ENCODE measurements at regions not wholly inside any gene's neighbourhood (a gene's known extent, or its start where the extent isn't known, plus 50 kb on each side); places are given as distances from the start of the nearest gene placed in this dataset.
"Not testable (repeated sequence)": the region's sequence is repeated elsewhere in the genome, so short reads cannot be mapped to it uniquely, and the experiment has no call there.

- DNase-seq = peak in 2 of 10 donors; percentile 31 to 33
- intact Hi-C loops (cut with DNase I) = no loop called here
Observed at GRCh38 chr11:71155846-71156245, 96.5 kb downstream of the SHANK2 start.

GRCh38 chr11:71154261-71154805 is 98.0 kb downstream of the SHANK2 start:
- peak in 1 of 10 donors; percentile 48 for DNase-seq
- intact Hi-C loops (cut with DNase I) = no loop called here

- intact Hi-C loops (cut with DNase I) = no loop called here
Observed at GRCh38 chr11:71153005-71153390, 99.4 kb downstream of the SHANK2 start.

GRCh38 chr11:71152312-71153004 is 99.9 kb downstream of the SHANK2 start:
- DNase-seq = peak in 2 of 10 donors; percentile 29 to 38
- intact Hi-C loops (cut with DNase I) = not testable (repeated sequence)

More at GRCh38 chr11:71153005-71153390, 99.4 kb downstream of the SHANK2 start:
- DNase-seq = peak in 3 of 10 donors; percentile 26 to 75 (median 42)

GRCh38 chr11:71151561-71151960 is 100.8 kb downstream of the SHANK2 start:
- intact Hi-C loops (cut with DNase I) = no loop called here
- peak in 1 of 10 donors; percentile 63 for DNase-seq

- peak in 2 of 10 donors; percentile 23 to 36 for DNase-seq
- intact Hi-C loops (cut with DNase I) = no loop called here
Observed at GRCh38 chr11:71150859-71151258, 101.5 kb downstream of the SHANK2 start.

GRCh38 chr11:71148716-71149115 is 103.7 kb downstream of the SHANK2 start:
- DNase-seq = peak in 2 of 10 donors; percentile 48 to 74
- intact Hi-C loops (cut with DNase I) = no loop called here

- peak in 2 of 10 donors; percentile 57 to 81 for DNase-seq
- intact Hi-C loops (cut with DNase I) = no loop called here
Observed at GRCh38 chr11:71147331-71147730, 105.0 kb downstream of the SHANK2 start.

GRCh38 chr11:71146846-71147245 is 105.5 kb downstream of the SHANK2 start:
- peak in 2 of 10 donors; percentile 67 to 74 for DNase-seq
- intact Hi-C loops (cut with DNase I) = no loop called here

- intact Hi-C loops (cut with DNase I) = no loop called here
- DNase-seq = peak in 2 of 10 donors; percentile 40 to 72
Observed at GRCh38 chr11:71145988-71146824, 106.2 kb downstream of the SHANK2 start.

GRCh38 chr11:71145368-71145767 is 107.0 kb downstream of the SHANK2 start:
- peak in 1 of 10 donors; percentile 71 for DNase-seq
- intact Hi-C loops (cut with DNase I) = no loop called here

- intact Hi-C loops (cut with DNase I) = no loop called here
- DNase-seq = peak in 1 of 10 donors; percentile 69
Observed at GRCh38 chr11:71144736-71145135, 107.6 kb downstream of the SHANK2 start.

- peak in 1 of 10 donors; percentile 15 for DNase-seq
- intact Hi-C loops (cut with DNase I) = no loop called here
Observed at GRCh38 chr11:71144010-71144409, 108.4 kb downstream of the SHANK2 start.

- intact Hi-C loops (cut with DNase I) = no loop called here
- peak in 8 of 10 donors; percentile 25 to 90 (median 44) for DNase-seq
Observed at GRCh38 chr11:71140206-71140919, 112.0 kb downstream of the SHANK2 start.

- intact Hi-C loops (cut with DNase I) = no loop called here
- DNase-seq = peak; percentile 84 to 98 (median 92)
Observed at GRCh38 chr11:71139516-71140205, 112.7 kb downstream of the SHANK2 start.

GRCh38 chr11:71138737-71139425 is 113.5 kb downstream of the SHANK2 start:
- intact Hi-C loops (cut with DNase I) = no loop called here
- DNase-seq = peak in 4 of 10 donors; percentile 42 to 88 (median 66)

GRCh38 chr11:71137376-71137775 is 115.0 kb downstream of the SHANK2 start:
- DNase-seq = peak in 1 of 10 donors; percentile 56
- intact Hi-C loops (cut with DNase I) = no loop called here

- intact Hi-C loops (cut with DNase I) = no loop called here
- DNase-seq = peak in 1 of 10 donors; percentile 8
Observed at GRCh38 chr11:71136095-71136845, 116.1 kb downstream of the SHANK2 start.
